GM19023 (cell line): ENCODE measurements at regions not wholly inside any gene's neighbourhood (a gene's known extent, or its start where the extent isn't known, plus 50 kb on each side); places are given as distances from the start of the nearest gene placed in this dataset.

Experiments used
- ATAC-seq: cut with Tn5 transposase; IDR thresholded peaks from one replicate; pipeline ENCODE4 v1.9.1; 2021; ENCODE audit warnings: mild to moderate bottlenecking, moderate library complexity; ENCODE audit not compliant: unreplicated experiment

DNA sequence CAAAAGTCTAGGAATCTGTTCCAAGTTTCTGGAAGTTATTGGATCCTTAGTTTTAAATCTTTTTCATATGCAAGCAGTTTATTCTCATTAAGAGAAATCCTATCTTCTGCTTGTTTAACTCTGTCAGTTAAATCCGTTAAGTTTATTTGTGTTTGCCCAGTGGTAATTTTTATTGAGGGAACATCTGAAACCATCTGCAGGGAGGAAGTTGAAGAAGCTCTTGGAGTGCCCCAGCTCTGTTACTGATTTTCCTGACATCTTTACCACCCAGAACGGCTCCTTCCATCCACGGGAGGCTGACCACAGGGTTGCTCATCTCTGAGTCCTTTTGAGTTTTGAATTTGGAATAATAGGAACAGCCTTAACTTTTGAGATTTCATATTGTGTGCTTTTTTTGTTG is 99.9 kb upstream of the ZNF618 start:
- ATAC-seq: no peak

DNA sequence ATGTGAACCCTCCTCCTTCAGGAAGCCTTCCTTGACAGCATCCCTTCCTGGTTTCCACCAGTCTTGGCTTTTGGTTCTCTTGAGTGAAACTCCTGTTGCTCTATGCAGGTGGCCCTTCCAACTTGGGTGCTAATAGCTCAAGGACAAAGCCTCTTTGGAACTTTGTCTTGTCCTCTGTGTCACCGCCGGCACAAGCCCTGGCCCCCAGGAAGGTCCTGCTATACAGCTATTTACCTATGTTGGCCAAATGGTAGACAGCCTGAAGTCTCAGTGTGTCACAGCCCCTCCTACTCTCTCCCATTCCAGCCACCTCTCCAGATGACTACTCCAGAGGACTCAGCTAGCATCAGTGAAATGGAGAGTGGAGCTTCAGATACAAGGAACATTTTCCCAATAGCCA is 94.7 kb upstream of the ZNF618 start:
- no peak for ATAC-seq

DNA sequence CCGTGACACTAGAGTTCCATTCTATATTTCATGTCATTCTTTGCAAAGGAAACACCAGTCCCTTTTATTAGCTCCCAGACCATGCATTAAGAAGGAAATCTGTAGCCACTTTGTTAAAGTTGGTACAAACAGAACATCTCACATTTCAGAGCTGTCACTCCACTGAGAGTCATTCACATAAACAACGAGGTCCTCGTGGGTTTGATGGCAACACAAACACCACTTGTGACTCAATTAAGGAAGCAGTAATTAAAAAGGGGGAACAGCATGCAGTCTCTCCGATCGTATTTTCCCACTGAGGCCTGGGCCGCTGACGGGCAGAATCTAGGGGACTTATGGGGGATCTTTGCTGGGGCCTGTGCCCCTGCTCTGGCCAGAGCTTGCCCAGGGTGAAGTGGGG is 94.2 kb upstream of the ZNF618 start:
- ATAC-seq: no peak

DNA sequence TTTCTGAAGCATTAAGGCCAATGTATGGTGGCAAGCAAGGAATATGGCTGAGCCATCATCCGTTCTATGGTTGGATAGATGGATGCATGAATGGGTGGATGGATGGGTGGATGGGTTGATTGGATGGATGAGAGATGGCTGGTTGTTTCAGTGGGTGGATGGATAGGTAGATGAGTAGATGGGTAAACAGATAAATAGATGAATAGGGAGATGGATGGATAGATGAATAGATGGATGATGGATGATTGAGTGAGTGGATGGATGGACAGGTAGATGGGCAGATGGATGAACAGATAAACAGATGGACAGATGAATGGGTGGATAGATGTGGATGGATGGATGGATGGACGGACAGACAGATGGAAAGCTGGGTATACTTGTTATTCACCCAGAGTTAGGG is 92.6 kb upstream of the ZNF618 start:
- ATAC-seq: no peak

DNA sequence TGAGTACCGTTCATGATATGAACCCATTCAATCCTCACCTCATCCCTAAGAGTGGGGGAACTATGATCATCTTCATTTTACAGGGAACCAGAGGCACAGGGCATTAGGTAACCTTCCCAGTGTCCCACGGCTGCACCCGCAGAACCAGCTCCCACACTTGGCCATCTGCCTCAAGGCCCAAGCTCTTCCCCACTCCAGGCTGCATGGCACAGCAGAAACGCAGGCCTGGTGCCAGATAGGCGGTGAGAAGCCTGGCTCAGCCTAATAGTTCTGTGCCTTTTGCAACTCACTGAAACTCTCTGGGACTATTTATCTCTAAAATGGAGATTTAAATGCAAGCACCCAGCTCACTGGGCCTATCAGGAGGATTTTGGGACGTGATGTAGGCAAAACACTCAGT is 90.8 kb upstream of the ZNF618 start:
- ATAC-seq: no peak

DNA sequence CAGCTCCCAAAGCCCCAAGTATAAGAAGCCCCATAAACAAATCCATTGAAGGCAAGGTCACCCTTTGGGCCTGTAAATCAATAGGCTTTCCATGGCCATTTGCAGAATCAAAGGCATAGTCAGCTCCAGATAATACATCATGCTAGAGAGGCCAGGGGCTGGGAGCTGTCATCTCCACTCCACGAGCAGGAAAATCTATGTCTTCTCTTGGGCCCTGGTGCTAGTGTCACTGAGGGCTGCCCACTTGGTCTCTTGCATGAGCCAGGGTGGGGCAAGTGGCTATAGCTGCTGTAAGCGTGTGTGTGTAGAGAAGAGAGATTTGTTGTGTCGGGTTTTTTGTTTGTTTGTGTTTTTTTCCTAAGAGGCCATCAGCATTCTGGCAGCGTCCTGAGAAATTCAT is 90.0 kb upstream of the ZNF618 start:
- no peak for ATAC-seq

DNA sequence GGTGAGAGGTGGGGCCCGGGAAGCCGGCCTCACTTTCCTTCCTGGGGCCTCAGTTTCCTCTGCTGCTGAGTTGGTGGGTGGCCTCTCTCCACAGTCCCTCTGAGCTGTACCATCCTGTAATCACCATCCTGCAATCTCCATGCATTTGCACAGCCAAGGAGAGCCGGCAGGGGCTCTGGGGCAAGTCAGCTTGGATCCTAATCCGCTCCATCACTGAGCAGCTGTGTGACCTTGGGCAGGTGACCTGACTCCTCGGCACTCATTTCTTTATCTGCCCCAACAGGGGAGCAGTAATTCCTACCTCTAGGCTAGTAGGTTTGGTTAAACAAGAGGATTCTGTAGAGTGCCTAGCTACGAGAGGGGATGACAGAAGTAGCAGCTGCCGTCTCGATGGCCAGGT is 88.2 kb upstream of the ZNF618 start:
- no peak for ATAC-seq

DNA sequence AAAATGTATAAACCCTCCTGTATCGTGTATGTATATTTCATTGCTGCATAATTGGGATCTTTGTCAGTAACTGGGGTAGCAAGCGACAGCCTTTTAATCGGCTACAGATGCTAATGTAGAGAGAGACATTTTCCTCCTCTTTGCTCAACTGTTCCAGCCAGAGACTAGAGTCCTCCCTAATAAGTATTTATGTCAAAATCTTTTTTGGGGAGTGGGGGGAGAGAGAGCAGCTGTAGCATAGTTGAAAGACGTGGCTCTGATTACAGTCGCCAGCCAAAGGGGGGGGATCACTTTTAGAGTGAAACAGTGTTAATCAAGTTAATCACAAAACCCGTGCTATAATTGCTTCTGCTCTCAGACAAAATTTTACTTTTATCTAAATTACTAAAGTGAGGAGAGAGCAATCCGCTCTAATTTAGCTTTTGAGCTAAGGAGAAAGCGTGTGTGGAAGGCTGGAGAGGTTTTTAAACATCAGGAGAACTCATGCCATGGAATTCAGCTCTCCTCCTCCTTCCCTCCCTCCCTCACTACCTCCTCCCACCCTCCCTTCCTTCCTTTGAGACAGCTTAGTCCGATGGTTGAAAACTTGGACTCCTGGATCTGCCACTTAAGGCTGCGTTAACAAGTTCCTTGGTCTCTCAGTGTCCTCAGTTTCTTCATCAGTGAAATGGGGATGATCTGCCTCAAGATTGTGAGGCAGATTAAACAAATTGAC is 87.3 kb upstream of the ZNF618 start:
- no peak for ATAC-seq

DNA sequence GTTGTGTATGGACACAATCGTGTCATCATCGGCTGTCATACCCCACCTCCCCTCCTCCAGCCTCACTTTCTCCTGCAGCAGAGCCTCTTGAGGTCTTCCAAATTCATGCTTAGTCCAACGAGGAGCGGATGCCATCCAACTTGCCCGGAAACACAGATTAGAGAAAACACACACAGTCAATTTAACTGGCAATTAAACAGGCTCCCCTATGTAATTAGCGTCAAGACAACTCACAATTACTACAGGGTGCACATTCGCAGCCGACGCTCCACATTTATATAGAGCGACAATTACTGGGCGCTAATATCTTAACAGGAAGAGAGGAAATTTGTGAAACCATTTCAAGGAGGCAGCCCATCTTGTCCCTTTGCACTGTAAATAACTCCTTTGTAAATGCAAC is 86.0 kb upstream of the ZNF618 start:
- no peak for ATAC-seq

DNA sequence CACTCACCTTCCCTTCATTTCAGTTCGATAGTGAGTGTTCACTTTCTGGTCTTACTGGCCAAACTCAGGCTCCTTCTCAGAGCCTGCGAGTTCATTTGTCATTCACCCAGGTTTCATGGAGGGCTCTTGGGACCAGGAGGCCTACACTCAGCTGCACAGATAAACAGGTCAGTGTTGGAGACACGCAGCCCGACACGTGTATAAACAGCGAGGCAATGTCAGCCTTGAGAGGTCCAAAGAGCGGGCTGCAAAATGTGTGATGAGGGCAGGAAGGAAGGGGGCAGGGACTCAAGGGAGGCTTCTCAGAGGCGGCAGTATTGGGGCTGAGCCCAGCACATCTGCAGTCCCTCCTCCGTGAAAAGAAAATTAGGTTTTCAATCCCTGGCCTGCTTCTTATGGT is 82.6 kb upstream of the ZNF618 start:
- ATAC-seq: no peak

DNA sequence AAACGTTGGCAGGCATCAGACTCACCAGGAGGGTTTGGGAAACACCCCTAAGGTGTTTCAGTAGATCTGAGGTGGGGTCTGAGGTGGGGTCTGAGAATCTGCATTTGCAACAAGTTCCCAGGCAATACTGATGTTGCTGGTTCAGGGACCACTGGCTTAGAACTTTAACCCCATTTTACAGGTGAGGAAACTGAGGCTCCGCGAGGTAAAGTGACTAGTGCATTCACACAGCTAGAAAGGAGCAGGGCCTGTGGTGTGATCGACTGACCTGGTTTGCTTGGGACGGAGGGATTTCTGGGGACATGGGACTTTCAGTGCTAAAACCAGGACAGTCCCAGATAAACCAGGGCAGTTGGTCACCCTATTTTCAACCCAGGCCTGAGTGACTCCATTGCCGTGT is 81.4 kb upstream of the ZNF618 start:
- no peak for ATAC-seq

DNA sequence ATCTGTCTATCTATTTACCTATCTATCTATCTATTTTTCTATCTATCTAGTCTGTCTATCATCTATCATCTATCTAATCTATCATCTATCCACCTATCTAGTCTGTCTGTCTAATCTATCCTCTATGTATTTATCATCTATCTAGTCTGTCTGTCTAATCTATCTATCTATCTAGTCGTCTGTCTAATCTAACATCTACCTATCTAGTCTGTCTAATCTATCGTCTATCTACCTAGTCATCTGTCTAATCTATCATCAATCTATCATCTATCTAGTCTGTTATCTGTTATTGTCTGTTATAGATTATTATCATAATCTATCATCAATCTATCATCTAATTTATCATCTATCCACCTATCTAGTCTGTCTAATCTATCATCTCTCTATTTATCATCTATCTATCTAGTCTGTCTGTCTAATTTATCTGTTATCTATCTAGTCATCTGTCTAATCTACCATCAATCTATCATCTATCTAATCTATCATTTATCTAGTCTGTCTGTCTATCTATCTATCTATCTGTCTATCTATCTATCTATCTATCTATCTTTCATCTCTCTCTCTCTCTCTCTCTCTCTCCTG is 80.2 kb upstream of the ZNF618 start:
- no peak for ATAC-seq

DNA sequence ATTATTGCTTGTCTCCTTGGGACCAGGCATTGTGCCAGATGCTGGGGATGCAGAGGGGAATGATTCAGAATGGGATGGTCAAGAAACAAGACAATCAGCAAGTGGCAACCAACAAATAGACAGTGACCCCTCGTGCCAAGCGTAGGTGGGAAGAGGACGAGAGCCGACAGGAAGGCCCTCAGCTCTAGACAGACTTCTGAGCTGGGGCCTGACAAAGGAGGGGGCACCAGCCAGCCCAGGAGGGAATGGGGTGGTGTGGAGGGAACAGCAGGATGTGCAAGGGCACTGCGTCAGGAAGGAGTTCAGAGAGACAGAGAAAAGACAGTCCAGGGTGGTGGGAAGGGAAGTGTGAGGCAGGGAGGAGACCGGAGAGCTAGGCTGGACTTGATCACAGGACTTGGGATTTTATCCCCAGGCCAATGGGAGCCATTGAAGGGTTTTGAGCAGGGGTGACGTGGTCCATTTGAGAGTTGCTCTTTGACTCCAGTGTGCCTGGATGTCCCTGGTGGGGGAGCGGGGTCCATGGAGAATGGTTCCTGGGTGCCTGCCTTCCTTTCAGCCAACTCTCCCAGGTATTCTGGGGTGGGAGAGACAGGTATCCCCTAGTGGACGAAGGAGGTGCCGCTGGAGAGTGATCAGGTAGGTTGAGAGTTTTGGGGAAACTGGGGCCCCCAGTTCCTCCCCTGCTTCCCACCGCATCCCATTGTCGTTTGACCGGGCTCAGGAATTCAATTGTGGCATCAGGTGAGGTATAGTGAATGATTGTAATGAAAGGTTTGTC is 79.3 kb upstream of the ZNF618 start:
- no peak for ATAC-seq

DNA sequence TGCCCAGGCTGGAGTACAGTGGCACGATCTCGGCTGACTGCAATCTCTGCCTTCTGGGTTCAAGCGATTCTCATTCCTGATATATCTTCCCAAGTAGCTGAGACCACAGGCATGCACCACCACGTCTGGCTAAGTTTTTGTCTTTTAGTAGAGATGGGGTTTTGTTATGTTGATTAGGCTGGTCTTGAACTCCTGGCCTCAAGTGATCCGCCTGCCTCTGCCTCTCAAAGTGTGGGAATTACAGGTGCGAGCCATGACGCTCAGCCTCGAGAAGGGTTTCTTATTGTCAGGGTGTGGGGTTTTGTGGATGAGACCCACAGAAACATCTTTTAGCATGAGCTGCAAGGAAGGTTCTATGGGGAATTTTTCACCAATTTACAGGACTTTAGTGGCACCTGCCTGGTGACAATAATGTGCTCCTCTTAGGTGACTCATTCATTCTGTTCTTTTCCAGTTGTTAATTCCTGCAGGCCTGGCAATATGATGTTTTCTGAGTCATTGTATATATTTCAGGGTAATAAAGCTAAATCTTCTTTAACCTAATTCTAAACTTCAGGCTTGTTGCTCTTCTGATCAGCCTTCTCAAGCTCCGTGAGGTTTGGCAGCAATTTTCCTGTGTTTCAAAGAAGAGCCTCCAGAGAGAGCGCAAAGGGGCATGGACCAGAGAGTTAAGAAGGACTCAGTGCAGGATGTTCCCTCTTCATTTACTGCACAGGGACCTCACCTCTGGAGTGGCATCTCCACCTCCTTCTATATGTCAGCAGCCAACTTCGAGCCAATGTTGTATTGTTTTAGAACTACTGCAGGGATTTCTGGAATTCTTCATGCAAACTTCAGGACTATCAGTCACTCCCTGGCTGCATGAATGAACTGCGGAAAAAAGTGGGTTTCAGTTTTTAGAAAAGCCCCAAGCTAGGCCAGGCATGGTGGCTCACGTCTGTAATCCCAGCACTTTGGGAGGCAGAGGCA is 77.8 kb upstream of the ZNF618 start:
- no peak for ATAC-seq

DNA sequence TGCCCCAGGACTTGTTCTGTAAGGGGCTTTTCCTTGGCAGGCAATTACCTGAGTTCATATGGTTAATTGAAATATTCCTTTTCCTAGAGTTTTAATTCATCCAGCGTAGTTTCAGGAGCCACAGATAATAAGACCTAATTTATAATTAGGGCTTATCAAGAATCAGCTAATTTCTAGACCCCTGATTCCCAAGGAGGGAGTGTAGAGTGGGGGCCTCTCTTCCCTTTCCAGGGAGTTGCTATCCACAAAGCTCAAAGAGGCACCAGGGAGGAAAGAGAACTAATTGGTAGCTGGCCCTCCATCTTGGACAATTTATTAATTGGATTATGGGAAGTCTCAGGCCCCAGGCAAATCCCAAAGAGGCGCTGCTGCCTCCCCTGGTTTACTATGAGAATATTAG is 75.8 kb upstream of the ZNF618 start:
- no peak for ATAC-seq

DNA sequence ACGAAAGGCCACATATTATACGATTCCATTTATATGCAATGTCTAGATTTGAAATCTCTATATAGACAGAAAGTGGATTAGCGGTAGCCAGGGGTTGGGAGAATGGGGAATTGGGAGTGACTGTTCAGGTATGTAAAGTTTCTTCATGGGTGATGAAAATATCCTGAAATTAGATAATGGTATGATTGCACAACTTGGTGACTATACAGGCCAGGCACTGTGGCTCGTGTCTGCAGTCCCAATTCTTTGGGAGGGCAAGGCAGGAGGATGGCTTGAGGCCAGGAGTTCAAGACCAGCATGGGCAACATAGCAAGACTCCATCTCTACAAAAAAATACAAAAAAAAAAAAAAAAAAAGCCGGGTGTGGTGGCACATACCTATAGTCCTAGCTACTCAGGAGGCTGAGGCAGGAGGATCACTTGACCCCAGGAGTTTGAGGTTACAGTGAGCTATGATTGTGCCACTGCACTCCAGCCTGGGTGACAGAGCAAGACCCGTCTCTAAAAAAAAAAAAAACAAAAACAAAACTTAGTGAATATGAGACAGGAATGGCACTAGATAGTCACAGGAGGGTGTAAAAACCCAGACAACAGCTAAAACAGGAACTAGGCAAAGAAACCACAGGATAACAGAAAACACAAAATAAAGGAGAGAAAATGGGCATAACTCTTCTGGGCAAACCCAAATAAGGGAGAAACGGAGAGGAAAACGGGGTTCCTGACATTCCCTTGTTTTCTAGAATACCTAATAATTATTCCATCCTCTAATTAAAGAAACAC is 72.1 kb upstream of the ZNF618 start:
- ATAC-seq: no peak

DNA sequence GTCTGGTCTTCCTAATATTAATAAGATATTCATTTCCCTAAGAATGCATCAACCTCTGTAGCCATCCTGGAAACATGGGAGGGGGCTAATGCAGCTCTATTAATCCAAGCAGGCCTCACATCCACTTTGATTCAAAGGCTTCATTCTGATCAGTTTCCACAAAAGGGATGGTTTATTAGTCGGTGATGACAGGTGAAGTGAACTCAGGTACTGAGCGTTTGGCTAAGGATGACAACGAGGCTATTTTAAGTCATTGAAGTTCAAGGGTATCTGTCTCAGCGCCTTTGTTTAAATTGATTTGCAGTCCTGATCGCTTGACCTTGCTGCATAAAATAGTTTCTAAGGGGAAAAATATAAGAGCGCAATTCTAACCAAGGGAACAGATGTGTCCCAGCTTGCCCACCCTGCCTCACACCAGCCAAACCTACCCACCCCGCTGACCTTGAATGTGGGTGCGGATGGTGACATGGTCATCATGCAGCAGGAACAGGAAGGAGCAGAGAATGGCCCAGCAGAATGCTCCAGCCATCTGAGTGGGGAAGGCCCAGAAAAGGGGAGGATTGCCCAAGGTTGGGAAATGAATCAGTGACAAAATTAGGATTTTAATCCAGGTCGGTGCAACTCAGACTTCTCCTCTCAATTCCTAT is 70.5 kb upstream of the ZNF618 start:
- ATAC-seq: no peak

DNA sequence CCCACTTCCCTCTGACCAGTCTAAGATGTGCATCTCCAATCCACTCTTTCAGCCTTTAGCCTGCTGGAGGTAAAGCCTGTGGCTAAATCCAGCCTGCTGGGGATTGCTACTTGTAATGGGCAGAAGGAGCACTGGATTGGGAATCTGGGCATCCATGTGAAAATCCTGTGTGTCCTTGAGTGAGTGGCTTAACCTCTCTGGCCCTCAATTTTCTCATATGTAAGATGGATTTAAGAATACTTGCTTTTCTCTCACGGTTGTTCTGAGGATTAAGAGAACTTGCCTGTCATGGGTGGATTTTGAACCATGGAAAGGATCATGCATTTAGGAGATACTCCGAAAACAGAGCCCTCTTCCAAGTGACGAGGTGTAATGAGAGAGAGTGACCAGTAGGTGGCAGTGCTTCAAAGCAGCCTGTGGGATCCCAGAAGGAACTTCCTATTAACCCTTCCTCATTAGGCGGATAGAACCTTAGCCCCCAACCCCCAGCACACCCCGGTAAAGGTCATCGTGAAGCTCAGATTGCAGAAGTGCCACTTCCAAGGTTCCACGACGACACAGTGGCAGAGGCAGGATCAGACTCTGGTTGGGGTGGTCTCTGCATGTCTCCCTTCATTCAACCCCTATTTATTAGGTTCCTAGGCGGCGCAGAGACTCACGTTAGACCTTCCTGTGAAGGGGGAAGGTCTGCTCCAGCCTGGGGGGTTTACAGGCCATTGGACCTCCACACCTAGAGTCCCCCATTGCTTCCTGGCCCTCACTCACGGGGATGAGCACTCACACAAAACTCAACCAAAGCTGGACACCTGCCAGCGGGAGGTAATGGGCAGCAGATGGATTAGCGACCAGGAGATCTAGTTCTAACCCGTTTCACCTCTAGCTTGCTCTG is 68.7 kb upstream of the ZNF618 start:
- no peak for ATAC-seq
